OCI-M1 (cell line): ENCODE measurements at regions not wholly inside any gene's neighbourhood (a gene's known extent, or its start where the extent isn't known, plus 50 kb on each side); places are given as distances from the start of the nearest gene placed in this dataset.
"Not testable (repeated sequence)": the region's sequence is repeated elsewhere in the genome, so short reads cannot be mapped to it uniquely, and the experiment has no call there.

Experiments used
- DNase-seq: peaks from one replicate; lab custom pipeline; 2025; lab: John Stamatoyannopoulos, UW

DNA sequence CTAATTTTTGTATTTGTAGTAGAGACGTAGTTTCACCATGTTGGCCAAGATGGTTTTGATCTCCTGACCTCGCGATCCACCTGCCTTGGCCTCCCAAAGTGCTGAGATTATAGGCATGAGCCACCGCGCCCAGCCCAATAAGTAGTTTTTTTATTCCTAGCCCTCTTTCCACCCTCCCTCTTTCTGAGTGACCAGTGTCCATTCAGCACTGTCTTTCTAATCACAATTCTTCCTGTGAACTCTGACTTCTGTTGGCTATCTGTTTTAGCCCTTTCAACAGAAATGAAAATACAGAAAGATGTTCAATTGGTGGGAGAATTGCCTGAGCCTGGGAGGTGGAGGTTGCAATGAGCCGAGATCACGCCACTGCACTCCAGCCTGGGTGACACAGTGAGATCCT is 122.3 kb upstream of the LIFR start:
- not testable (repeated sequence) for DNase-seq

GRCh38 chr5:38680094-38680825 is 123.8 kb upstream of the LIFR start:
- DNase-seq: no peak

GRCh38 chr5:38681029-38681706 is 124.7 kb upstream of the LIFR start:
- no peak for DNase-seq

GRCh38 chr5:38681966-38682365 is 125.5 kb upstream of the LIFR start:
- DNase-seq: no peak

GRCh38 chr5:38686658-38687057 is 130.2 kb upstream of the LIFR start:
- DNase-seq: no peak

DNA sequence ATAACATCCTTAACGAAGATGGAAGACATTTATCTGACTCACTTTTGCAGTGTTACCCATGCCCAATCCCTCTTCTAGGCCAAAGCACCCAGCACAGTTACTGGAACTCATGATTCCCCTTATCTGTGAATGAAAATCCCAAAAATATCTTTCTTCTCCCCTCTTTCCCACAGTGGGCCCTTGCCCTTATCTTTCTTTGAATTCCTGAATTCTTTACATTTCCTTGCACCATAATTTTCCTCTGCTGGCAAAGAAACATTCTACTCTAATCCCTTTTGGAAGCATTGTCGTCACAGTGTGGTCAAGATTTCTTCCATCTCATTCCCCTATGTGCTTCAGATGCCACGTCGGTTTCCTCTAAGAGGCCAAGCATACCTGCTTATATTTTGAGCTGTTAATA is 135.9 kb upstream of the LIFR start:
- DNase-seq: no peak

GRCh38 chr5:38692781-38693527 is 136.5 kb upstream of the LIFR start:
- DNase-seq: no peak

DNA sequence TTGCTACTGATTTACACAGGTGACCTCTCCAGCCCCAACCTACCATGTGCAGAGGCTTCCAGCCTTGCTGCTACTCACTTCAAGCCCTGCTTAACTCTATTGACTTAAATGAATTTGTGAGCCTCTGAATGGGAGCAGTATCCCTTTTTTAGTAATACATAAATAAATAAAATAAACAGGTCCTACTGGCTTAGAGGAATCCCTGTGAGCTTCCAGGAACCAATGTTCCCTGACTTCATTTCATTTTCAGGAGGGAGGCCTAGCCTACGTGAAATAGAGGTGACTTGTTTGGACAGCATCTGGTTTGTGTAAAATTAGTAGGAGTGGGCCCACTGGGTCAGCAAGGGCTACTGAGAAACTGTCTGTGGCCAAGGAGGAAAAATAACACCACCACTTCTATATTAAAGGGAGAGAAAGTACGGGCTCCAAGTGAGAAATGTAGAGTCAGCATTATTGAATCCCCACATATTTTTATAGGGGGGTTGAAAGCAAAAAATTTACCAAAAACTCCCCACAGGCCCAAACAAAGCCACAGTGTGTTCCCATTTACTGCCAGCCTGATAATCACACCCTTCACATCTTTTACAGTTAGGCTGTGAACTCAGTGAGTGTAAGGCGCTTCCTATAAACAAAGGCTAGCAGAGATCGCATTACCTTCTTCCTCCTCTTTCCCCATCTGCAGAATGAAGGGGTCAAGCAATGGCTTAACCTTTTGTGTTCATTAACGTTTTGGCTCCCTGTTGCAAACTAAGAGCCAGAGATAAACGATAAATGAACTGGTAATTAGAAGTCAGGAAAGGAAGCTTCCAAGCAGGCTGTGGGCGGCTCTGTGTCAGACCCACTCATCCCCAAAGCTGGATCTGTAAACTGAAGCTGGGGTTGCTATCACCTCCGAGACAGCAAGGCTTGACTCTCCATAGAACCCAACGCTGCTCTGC is 138.8 kb upstream of the LIFR start:
- DNase-seq: no peak

DNA sequence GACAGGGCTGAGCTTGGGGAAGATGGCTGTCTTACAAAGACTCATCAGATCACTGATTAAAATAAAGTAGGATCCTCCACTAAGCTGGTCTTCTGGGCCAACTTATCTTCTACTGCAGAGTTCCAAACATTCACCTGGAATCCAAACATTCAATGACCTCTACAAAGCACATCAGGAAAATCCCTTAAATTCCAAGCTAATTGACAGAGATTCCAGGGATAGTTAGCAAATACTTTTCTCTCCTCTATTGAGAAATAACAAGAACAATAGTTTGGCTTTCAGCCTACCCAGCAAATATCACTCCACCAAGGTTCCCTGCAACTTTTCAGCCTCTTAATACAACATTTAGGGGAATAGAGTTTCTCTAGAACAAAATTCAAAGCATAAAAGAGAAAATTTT is 140.6 kb upstream of the LIFR start:
- no peak for DNase-seq

DNA sequence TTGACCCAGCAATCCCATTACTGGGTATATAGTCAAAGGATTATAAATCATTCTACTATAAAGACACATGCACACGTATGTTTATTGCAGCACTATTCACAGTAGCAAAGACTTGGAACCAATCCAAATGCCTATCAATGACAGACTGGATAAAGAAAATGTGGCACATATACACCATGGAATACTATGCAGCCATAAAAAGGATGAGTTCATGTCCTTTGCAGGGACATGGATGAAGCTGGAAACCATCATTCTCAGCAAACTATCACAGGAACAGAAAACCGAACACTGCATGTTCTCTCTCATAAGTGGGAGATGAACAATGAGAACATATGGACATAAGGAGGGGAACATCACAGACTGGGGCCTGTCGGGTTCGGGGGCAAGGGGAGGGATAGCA is 140.3 kb upstream of the OSMR start:
- not testable (repeated sequence) for DNase-seq

DNA sequence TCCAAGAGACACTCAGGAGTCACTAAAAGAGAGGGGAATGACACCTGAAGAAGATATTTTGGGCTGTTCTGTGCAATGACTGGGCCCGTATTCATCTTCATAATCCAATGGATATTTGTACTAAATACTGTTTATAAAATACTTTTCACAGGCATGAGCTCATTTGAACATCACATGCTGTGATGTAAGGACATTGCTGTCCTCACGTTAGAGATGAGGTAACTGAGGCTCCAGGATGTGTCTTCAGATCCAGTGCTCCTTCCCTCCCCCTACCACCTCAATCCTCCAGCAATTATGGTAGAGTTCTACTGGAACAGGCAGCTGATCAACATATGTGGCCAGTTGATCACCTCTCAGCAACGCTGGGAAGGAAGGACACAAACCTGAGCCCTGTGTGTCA is 139.4 kb upstream of the OSMR start:
- no peak for DNase-seq

DNA sequence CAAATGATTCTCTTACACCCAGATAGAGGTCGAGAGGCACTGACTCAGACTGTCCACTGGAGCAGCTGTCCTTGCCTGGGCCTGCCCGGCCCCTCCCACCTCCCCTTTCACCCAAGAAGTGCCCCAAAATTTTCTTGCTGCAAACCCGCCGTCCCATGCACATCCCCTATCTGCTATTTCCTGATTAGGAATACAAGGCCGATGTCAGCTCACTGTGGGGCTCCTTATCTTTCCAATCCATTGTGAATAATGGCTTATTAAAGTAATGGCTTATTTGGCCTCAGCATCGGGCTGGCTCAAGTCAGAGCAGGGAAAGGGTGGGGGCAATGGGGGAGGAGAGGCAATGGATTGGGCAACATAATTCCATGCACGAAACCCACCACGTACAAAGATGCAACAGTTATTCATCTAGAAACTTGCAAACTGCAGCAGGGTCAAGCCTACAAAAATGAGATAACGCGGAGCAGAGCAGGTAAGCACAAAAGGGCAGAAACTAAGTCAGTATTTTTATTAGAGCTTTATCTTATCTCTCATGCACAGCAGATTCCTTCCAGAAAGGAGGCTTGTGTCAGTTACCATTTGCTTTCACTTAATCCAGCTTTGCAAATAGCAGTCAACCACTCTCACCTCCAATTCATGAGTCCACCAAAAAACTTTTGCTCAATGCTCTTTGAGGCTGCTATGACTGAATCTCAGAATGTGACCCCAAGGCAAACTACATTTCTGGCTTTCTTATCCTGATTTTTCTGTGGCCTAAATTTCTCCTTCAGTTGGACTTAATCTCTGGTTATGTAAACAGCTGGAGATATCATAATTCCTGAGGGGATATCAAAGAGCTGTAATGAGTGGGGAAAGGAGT is 138.2 kb upstream of the OSMR start:
- DNase-seq: no peak

- DNase-seq: no peak
Measured at GRCh38 chr5:38709678-38710306, 136.0 kb upstream of the OSMR start.

GRCh38 chr5:38710627-38711026 is 135.2 kb upstream of the OSMR start:
- no peak for DNase-seq

DNA sequence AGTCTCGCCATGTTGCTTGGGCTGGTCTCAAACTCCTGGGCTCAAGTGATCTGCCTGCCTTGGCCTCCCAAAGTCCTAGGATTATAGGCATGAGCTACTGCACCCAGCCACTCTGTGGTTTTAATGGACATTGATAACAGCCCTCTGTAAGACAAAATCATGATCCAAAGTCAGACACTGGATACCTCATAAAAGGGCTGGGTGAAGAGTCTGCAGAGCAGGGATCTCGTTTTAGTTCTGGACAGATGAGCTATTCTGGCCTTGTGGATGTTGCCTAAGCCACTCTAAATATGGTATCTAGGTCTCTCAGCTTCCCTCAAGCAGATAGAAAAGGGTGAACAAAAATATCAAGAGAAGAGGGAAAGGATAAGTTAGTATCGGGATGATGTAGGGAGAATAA is 133.4 kb upstream of the OSMR start:
- no peak for DNase-seq

DNA sequence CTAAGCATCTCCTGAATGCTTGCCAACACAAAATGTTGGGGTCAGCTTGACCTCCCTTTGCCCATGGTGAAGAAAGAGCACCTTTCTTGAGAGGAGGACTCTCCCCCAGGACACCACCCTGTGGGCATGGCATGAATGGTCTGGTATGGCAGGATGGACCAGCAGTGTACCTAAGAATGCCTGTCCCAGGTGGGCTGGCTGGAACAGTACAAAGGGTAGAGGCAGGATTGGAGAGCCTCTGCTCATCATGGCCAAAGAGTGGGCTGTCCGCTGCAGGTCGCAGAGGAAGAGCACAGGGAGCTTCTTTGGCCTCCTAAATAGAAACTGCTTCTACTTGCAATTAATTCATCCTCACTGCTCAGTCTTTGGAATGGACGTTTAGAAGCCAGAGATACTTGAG is 131.6 kb upstream of the OSMR start:
- no peak for DNase-seq

DNA sequence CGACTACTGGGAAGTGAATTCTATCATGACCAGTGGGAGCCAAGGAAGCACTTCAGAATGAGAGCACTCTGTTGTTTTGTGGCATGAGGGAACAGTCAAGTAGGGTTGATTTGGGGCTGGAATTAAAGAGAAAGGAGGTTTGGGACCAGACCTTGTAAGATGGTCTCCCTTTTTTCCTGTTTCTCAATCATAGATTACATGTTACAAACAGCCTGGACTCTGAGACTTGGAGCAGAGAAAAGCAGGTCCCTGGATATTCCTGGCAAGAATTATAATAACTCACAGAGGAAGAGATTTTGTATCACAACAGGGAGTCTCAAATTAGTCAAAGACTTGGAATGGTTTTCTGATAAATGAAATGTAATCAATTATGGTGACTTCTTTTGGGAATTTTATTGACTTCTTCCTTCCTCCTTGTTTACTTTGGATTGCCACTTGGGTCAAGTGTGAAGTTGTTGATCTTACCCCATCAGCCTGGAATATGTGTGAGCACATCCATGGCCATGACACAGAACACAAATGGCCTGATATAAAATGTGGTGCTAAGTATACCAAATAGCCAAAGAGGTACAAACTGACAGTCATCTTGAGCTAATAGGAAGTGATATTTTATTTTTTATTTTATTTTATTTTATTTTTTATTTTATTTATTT is 131.0 kb upstream of the OSMR start:
- DNase-seq: no peak

GRCh38 chr5:38715696-38716095 is 130.1 kb upstream of the OSMR start:
- no peak for DNase-seq

DNA sequence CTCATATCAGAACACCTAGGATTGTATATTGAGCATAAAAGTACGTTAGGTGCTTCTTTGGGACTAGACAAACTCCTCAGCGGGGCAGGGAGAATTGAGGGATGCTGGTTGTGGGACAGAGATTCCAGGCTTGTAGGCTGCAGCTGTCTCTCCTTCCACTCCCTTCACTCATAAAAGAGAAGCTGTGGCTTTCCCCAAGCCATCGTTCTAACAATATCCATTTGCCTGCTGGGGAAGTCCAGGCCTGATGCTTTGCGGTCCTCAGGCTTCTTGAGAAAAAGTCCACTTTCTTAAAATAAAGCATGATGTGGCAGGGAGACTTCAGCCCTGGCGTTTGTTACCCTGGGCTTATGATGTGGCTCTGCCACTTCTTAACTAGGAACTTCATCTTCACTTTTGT is 129.3 kb upstream of the OSMR start:
- DNase-seq: no peak

DNA sequence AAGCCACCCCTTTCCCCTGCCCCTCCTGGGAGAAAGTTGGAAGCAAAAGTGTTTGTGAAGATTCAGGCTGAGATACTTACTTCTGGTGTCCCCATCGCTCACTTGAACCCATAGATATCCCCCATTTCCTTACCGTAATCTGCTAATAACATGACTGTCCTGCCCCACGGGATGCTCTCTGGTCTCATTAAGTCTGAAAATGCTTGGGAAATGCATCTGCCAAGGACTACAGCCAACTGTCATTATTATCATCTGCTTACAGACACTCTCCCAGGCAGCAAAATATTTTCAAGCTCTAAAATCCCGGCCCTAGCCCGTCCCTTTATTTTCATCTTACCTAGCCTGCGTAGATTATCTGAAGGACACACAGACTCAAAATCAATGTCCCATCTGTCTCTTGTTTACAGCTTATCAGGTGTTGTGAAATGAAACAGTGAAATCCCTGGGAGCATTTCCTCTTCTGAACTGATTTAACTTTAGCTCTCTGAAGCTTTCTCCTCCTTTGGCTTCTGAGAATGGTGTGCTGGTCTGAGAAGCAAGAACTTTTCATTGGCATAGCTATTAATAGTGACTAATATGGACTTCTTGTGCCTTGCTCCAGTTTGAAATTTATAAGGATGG is 126.9 kb upstream of the OSMR start:
- no peak for DNase-seq
